GM23338 (cell line): ENCODE measurements at regions not wholly inside any gene's neighbourhood (a gene's known extent, or its start where the extent isn't known, plus 50 kb on each side); places are given as distances from the start of the nearest gene placed in this dataset.

Source experiments
- ATAC-seq: fragments of 200-7000 bp; cut with Tn5 transposase; 3 replicates; pipeline ENCODE4 v1.9.1; 2020
- DNase-seq: peaks from one replicate; pipeline ENCODE4 v3.0.0-alpha.2; 2015; ENCODE audit warnings: low spot score
- H2AFZ ChIP-seq: fragments of 200-600 bp; sonication (generic); 2 replicates; pipeline ENCODE4 v1.8.0; 2016; ENCODE audit warnings: antibody characterized with exemption, mild to moderate bottlenecking, moderate library complexity
- H3F3A ChIP-seq: fragments of 200-600 bp; sonication (generic); replicated peaks from 2 replicates; pipeline ENCODE4 v1.8.0; 2017; ENCODE audit warnings: antibody characterized with exemption, mixed run types, low read depth
- H3K27ac ChIP-seq: fragments of 200-600 bp; sonication (generic); 2 replicates; pipeline ENCODE4 v1.6.1; 2016; ENCODE audit warnings: low read depth
- H3K27me3 ChIP-seq: fragments of 200-600 bp; sonication (generic); 2 replicates; pipeline ENCODE4 v1.8.0; 2016; ENCODE audit warnings: mild to moderate bottlenecking, mixed run types, moderate library complexity; ENCODE audit not compliant: insufficient read depth
- H3K36me3 ChIP-seq: fragments of 200-600 bp; sonication (generic); 2 replicates; pipeline ENCODE4 v1.8.0; 2016; ENCODE audit warnings: mild to moderate bottlenecking; ENCODE audit not compliant: insufficient read depth
- H3K4me1 ChIP-seq: fragments of 200-600 bp; sonication (generic); 2 replicates; pipeline ENCODE4 v1.8.0; 2016; ENCODE audit warnings: mild to moderate bottlenecking, moderate library complexity; ENCODE audit not compliant: insufficient read depth
- H3K4me2 ChIP-seq: fragments of 200-600 bp; sonication (generic); 2 replicates; pipeline ENCODE4 v1.7.1; 2017; ENCODE audit warnings: mixed run types
- H3K4me3 ChIP-seq: fragments of 200-600 bp; sonication (generic); 2 replicates; pipeline ENCODE4 v1.6.1; 2016; ENCODE audit warnings: mixed run types
- H3K79me2 ChIP-seq: fragments of 200-600 bp; sonication (generic); replicated peaks from 2 replicates; pipeline ENCODE4 v1.8.0; 2017; ENCODE audit warnings: mild to moderate bottlenecking; ENCODE audit not compliant: insufficient read depth
- H3K9me2 ChIP-seq: fragments of 200-600 bp; sonication (generic); 2 replicates; pipeline ENCODE4 v1.8.0; 2017; ENCODE audit not compliant: insufficient read depth
- H4K20me1 ChIP-seq: fragments of 200-600 bp; sonication (generic); replicated peaks from 2 replicates; pipeline ENCODE4 v1.8.0; 2017; ENCODE audit warnings: mild to moderate bottlenecking; ENCODE audit not compliant: insufficient read depth
- H3K27ac Mint-ChIP-seq: 2 replicates; pipeline ENCODE4 v1.8.0; 2020; ENCODE audit warnings: inconsistent platforms, mild to moderate bottlenecking, moderate library complexity, mixed read lengths
- H3K27me3 Mint-ChIP-seq: 3 replicates; pipeline ENCODE4 v1.8.0; 2022; ENCODE audit warnings: low read depth, mild to moderate bottlenecking, moderate library complexity, mixed read lengths, inconsistent platforms; ENCODE audit not compliant: insufficient read depth, poor library complexity
- H3K36me3 Mint-ChIP-seq: 3 replicates; pipeline ENCODE4 v1.8.0; 2021; ENCODE audit warnings: low read depth, mild to moderate bottlenecking, inconsistent platforms, moderate library complexity, mixed read lengths
- H3K4me1 Mint-ChIP-seq: 3 replicates; pipeline ENCODE4 v1.8.0; 2020; ENCODE audit warnings: mild to moderate bottlenecking, inconsistent platforms, mixed read lengths
- H3K4me3 Mint-ChIP-seq: 3 replicates; pipeline ENCODE4 v1.8.0; 2021; ENCODE audit warnings: moderate library complexity, mild to moderate bottlenecking, inconsistent platforms, mixed read lengths
- H3K9me3 Mint-ChIP-seq: 3 replicates; pipeline ENCODE4 v1.8.0; 2020; ENCODE audit warnings: moderate library complexity, mild to moderate bottlenecking, inconsistent platforms, mixed read lengths
- CREB1 ChIP-seq: fragments of 250-450 bp; sonication (Bioruptor Pico); IDR thresholded peaks from 2 replicates; pipeline ENCODE4 v1.5.0; 2020; ENCODE audit warnings: low read depth, mild to moderate bottlenecking, moderate library complexity
- EZH2 ChIP-seq: fragments of 200-600 bp; sonication (generic); IDR thresholded peaks from one replicate; pipeline ENCODE4 v1.8.0; 2017; ENCODE audit warnings: antibody characterized with exemption, mild to moderate bottlenecking, low read depth; ENCODE audit not compliant: unreplicated experiment
- EZH2phosphoT487 ChIP-seq: fragments of 200-600 bp; sonication (generic); IDR thresholded peaks from one replicate; pipeline ENCODE4 v1.8.1; 2018; ENCODE audit warnings: antibody characterized with exemption; ENCODE audit not compliant: unreplicated experiment
- STAT1 ChIP-seq: IDR thresholded peaks from one replicate; pipeline ENCODE4 v1.6.1; 2016; ENCODE audit warnings: antibody characterized with exemption; ENCODE audit not compliant: unreplicated experiment
- ZNF114 ChIP-seq: fragments of 250-450 bp; sonication (Bioruptor Pico); IDR thresholded peaks from 2 replicates; pipeline ENCODE4 v1.5.0; 2020; ENCODE audit warnings: mild to moderate bottlenecking, moderate library complexity
- ZNF331 ChIP-seq: fragments of 250-450 bp; sonication (Bioruptor Pico); IDR thresholded peaks from 2 replicates; pipeline ENCODE4 v1.5.0; 2020; ENCODE audit warnings: low read depth, mild to moderate bottlenecking, moderate library complexity
- ZNF462 ChIP-seq: fragments of 250-450 bp; sonication (Bioruptor Pico); IDR thresholded peaks from 2 replicates; pipeline ENCODE4 v1.5.0; 2020; ENCODE audit warnings: mild to moderate bottlenecking, moderate library complexity

GRCh38 chr3:182622241-182622545, 171.1 kb upstream of the ATP11B start (continued):
- TF ChIP-seq EZH2 (no peak), ZNF462 (CRISPR knock-in tag) (no peak), ZNF114 (no peak), EZH2phosphoT487 (no peak)

- H4K20me1 ChIP-seq: no peaks in the 10 kb centered on the region
- DNase-seq: no peak
- no peak overlapping the region for H3K4me2 ChIP-seq
- no peaks in the 10 kb centered on the region for H3K79me2 ChIP-seq
- Mint-ChIP-seq H3K36me3 (no peaks in the 10 kb centered on the region), H3K9me3 (no peaks in the 10 kb centered on the region; the same call in 2 of the 3 replicates), H3K4me1 (no peaks in the 10 kb centered on the region; the same call in 2 of the 3 replicates), H3K27me3 (peaks cover 2% of the 10 kb centered on the region), H3K27ac (no peak overlapping the region), H3K4me3 (no peak overlapping the region)
- H3K9me2 ChIP-seq: no peaks in the 10 kb centered on the region; the same call in 1 of the 2 replicates
- ATAC-seq: no peak
- no peaks in the 10 kb centered on the region for H3K27me3 ChIP-seq
- H3F3A ChIP-seq: no peaks in the 10 kb centered on the region
- no peaks in the 10 kb centered on the region for H3K4me1 ChIP-seq
- TF ChIP-seq STAT1 (no peak), ZNF331 (CRISPR knock-in tag) (no peak), CREB1 (CRISPR knock-in tag) (no peak), ZNF462 (CRISPR knock-in tag) (no peak)
- H3K27ac ChIP-seq: no peak overlapping the region
- H3K4me3 ChIP-seq: no peak overlapping the region
- H2AFZ ChIP-seq: no peak overlapping the region
- H3K36me3 ChIP-seq: no peaks in the 10 kb centered on the region
Observed at GRCh38 chr3:182626484-182627467, 166.5 kb upstream of the ATP11B start.
